PC-3 (cell line): ENCODE measurements at regions not wholly inside any gene's neighbourhood (a gene's known extent, or its start where the extent isn't known, plus 50 kb on each side); places are given as distances from the start of the nearest gene placed in this dataset.

Source experiments
- CTCF ChIP-seq: fragments of 300-600 bp; sonication (generic); conservative IDR thresholded peaks from 2 replicates; pipeline ENCODE4 v1.5.1; 2017; ENCODE audit warnings: antibody characterized with exemption, low read depth, mild to moderate bottlenecking, low read length
- EZH2 ChIP-seq: fragments of 300-600 bp; sonication (generic); IDR thresholded peaks from one replicate; pipeline ENCODE4 v1.6.1; 2017; ENCODE audit warnings: antibody characterized with exemption, mild to moderate bottlenecking, low read length; ENCODE audit not compliant: unreplicated experiment

GRCh38 chr4:166432125-166432524 is 559.1 kb downstream of the TLL1 start:
- no peak for TF ChIP-seq EZH2
- TF ChIP-seq CTCF: no peak
